Keratinocyte (primary cell): ENCODE measurements at regions not wholly inside any gene's neighbourhood (a gene's known extent, or its start where the extent isn't known, plus 50 kb on each side); places are given as distances from the start of the nearest gene placed in this dataset.

Experiments used
- EZH2 ChIP-seq: IDR thresholded peaks from one replicate; pipeline ENCODE4 v1.6.1; 2012; ENCODE audit warnings: inconsistent platforms, mild to moderate bottlenecking, low read length, moderate library complexity
- TF ChIP-seq, protein P1 (sequence below), 3 experiments: IDR thresholded peaks in 1 of 3; conservative IDR thresholded peaks in 1 of 3; optimal IDR thresholded peaks in 1 of 3; 2 replicates in 2 of 3; 3 replicates in 1 of 3; pipeline versions ENCODE3 to v1.5.1; 2011; ENCODE audit warnings: low read length in 3 of 3, mild to moderate bottlenecking in 3 of 3, moderate library complexity in 2 of 3, control low read depth in 1 of 3, inconsistent platforms in 1 of 3; ENCODE audit not compliant: insufficient read depth in 2 of 3; ENCODE audit errors: extremely low read depth in 1 of 3

DNA sequence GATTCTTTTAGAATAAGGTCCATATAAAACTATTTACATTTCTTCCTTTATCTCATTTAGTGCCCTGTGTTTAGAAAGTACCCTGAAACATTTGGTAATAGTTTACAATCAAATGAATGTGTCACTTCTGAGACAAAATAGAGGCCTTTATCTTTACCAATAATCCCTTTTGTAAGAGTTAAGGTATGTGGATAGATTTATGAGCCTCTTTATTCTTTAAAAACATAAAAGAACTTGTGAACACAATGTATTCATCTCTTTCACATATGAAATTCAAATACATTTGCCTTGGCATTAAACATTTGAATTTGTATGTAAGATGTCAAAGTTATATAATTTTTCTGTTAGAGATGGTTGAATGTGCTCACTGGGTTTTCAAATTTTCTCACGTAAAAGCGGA is 180.5 kb upstream of the CWC22 start:
- TF ChIP-seq, protein P1, sequence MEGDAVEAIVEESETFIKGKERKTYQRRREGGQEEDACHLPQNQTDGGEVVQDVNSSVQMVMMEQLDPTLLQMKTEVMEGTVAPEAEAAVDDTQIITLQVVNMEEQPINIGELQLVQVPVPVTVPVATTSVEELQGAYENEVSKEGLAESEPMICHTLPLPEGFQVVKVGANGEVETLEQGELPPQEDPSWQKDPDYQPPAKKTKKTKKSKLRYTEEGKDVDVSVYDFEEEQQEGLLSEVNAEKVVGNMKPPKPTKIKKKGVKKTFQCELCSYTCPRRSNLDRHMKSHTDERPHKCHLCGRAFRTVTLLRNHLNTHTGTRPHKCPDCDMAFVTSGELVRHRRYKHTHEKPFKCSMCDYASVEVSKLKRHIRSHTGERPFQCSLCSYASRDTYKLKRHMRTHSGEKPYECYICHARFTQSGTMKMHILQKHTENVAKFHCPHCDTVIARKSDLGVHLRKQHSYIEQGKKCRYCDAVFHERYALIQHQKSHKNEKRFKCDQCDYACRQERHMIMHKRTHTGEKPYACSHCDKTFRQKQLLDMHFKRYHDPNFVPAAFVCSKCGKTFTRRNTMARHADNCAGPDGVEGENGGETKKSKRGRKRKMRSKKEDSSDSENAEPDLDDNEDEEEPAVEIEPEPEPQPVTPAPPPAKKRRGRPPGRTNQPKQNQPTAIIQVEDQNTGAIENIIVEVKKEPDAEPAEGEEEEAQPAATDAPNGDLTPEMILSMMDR (optimal IDR thresholded peaks at IDR 0.05 in 1 of 3, IDR thresholded peaks at IDR 0.05 in 1 of 3, conservative IDR thresholded peaks at IDR 0.05 in 1 of 3; ENCODE audit: extremely low read depth in 1 of 3, insufficient read depth in 2 of 3, low read length in 3 of 3), result no peak
- no peak for TF ChIP-seq EZH2
